NOMO-1 treated with dmso at 0.1 percent for 144 hours (cell line): ENCODE measurements at regions not wholly inside any gene's neighbourhood (a gene's known extent, or its start where the extent isn't known, plus 50 kb on each side); places are given as distances from the start of the nearest gene placed in this dataset.

Experiments
- DNase-seq: peaks from one replicate; lab custom pipeline; 2025; ENCODE audit not compliant: unreplicated experiment; lab: John Stamatoyannopoulos, UW

GRCh38 chr1:59139396-59139795 is 157.5 kb upstream of the FGGY start:
- no peak for DNase-seq

- DNase-seq, result no peak
These were observed 155.5 kb upstream of the FGGY start for GRCh38 chr1:59141267-59141863.

DNA sequence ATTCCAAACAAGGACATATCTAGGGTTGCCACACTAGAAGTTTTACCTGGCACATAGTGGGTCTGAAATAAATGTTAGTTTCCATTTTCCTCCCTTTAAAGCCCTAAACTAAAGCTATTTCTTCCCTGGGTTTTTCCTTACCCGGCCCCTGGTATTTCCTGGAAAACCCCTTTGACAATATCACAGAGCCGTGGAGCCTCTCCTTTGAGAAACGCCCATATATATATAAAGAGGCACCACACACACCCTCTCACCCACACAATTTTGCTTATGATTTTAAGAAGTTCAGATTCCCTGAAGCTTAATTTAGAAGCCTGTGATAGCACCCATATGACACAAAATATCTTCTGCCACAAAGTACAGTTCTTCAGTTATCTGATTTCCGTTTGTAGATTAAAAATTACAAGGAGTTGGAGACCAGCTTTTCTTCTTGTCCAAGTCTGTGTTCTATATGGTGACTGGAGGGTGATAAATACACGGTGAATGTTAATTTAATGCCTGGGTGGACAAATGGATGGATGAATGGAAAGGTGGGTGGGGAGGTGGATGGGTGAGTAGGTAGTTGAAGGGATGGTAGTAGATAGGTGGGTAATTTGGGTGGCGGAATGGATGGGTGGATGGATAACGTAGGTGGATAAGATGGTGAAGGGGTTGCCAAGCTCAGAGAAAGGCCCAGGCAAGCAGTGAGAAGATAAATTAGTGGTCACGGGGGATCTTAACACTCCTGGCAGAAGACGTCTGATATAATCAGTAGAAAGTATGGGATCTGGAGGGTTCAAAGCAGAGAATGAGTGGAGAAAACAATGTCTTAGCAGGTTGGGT is 154.4 kb upstream of the FGGY start:
- DNase-seq, result no peak

- no peak for DNase-seq
These were observed 153.8 kb upstream of the FGGY start for GRCh38 chr1:59143133-59143487.

DNA sequence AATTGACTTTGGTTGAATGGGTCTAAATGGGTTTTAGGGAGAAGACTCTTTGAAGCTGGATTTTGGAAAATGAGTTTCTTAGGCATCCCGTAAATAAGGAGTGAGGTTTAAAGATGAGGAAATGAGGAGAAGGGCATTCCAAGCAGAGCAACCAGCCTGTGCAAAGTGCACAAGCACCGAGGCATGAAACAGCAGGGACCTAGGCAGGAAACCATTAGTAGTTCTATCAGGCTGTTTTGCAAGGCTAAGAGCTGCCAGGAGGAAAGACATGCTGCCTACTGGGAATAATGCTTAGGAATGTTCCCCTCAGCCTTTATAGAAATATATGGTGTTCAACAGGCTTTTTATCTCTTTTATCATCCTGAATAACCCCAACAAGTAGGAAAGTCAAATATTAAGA is 153.1 kb upstream of the FGGY start:
- DNase-seq, result no peak

DNA sequence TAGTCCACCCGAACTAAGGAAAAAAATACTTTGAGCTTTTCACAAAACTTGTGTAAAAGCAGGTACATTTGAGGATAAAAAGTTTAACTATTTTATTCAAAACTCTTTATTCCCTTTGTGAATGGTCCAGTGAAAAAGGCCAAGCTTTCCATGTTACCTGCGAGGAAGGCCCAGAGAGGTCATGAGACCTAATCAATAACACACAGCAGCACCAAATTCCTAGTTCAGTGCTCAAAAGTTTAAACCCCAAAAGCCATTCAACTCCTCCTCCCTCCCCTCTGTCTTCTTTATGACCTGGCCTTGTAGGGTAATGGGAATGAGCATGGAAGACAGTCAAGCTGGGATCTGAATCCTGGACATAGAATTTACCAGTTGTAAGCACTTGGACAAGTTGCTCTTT is 151.9 kb upstream of the FGGY start:
- DNase-seq, result no peak

GRCh38 chr1:59146056-59146455 is 150.8 kb upstream of the FGGY start:
- no peak for DNase-seq

GRCh38 chr1:59146651-59147358 is 150.1 kb upstream of the FGGY start:
- DNase-seq, result no peak

- DNase-seq, result no peak
These were observed 147.5 kb upstream of the FGGY start for GRCh38 chr1:59149435-59149834.

DNA sequence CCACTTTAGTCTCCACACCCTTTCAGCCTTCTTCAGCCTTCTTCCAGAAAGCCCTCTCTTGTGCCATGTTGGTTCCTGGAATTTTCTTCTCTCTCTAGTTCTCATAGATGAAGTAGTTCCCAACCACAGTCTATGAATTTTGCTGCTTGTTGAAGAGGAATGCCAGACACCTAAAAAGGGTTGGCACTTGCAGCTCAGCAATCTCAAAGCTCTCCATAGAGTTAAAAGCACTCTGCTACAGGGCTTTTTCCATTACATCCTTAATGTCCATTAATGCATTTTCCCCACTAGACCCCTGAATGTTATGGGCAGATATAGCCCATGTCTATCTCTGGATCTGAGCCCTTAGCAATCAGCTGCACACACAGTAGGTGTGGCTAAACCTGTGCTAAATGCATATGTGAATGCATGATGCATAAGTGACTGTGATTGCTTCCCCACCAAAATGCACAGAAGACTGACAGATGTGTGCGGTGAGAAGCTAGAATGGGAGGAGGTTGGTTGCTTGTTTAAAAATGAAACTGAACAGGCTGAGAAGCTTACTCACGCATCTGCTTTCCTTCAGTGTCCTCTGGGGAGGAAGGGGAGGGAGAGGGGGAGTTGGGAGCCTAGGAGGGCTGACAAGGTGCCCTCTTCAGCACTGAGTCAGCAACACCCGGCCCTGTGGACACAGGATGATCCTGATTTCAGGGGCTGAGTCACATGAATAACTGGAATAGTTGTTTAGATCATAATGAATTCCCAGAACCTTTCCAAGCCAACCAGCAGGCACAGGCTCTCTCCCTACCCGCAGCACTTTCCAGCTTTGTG is 146.1 kb upstream of the FGGY start:
- DNase-seq, result no peak

- no peak for DNase-seq
These were observed 145.5 kb upstream of the FGGY start for GRCh38 chr1:59151387-59151761.

GRCh38 chr1:59151860-59152259 is 145.0 kb upstream of the FGGY start:
- no peak for DNase-seq

DNA sequence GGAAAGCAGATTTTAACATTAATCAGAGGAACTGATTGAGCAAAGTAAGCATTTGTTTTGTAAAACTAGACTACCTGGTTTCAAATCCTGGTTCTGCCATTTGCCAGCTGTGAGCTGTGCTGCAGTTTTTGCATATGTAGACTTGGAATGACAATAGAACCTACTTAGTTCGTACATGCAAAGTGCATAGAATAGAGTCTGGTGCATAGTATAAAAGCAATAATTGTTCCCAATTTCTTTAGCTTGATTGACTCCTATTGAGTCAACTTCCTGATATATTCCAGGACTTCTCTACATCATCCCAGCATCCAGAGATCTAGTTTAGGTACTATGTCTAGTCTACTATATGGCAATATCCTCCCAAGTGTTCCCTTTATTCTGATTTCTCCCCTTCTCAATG is 144.4 kb upstream of the FGGY start:
- DNase-seq, result no peak

DNA sequence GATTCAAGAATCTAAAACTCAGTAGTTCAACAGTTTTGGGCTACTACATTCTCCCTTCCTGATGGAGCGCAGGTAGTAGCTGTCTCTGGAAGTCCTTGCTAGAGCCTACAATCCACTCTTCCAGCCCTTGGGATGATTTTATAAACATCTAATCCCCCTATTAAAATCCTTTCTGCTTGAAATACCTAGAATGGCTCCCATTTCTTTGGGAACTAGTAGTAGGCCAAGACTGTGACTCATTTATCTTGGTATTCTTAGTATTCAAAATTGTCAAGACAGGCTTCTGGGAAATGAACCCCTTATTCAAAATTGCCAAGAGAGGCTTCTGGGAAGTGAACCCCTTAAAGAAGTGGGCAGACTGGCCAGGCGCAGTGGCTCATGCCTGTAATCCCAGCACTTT is 142.5 kb upstream of the FGGY start:
- DNase-seq, result no peak

- DNase-seq, result no peak
These were observed 141.5 kb upstream of the FGGY start for GRCh38 chr1:59155351-59155750.

DNA sequence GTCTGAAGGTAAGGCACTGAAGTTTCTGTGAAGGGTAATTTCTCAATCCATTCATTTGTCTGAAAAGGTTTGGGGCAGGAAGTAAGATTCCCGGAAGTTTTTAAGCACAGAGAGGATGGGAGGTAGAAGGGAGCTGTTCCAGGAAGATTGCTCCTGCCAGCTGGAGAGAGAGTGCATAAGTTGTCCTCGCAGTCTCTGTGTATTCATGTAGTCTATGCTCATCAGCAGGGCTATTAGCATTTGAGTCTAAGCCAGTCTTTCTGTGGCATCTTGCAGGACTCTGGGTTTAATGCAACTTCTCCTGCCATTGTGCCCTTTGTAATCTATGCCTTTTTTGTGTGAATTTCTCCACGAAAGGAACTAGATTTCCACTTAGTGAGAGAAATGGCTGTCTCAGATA is 140.8 kb upstream of the FGGY start:
- no peak for DNase-seq

GRCh38 chr1:59156526-59157199 is 140.2 kb upstream of the FGGY start:
- DNase-seq, result no peak

GRCh38 chr1:59158321-59158720 is 138.6 kb upstream of the FGGY start:
- DNase-seq, result no peak

- no peak for DNase-seq
These were observed 137.2 kb upstream of the FGGY start for GRCh38 chr1:59159557-59160203.

DNA sequence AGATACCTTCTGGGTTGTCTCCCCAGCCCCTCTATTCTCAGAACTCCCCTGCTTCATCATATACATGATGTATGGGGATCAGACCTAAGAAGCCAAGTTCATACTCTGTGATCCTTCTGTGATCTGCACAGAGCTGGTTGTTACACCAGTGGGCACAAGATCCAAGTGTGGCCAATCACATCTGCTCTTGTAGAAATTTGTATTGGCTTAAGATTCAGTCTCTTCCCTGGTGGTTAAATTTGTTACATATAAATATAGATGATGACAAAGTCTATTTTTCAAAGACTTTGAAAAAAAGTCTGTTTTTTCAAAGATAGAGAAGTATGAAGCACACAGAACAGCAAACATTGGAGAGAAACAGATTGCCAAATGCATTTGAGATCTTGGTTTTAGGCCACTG is 135.8 kb upstream of the FGGY start:
- DNase-seq, result no peak

DNA sequence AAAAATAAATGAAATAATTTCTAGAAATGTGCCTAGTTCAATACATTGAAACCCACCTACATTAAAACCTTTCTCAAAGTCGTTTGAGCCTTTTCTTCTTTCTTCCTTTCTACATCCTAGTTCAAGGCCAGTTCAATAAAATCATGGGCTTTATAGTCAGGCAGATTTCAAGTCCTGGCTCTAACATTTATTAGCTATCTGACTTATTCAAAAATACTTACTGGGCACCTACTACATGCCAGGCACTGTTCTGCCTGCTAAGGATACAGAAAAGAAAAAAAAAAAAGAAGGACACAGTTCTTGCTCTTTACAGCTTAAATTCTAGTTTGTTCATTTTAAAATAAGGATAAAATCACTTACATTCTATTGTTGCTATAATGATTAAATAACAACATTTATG is 134.2 kb upstream of the FGGY start:
- DNase-seq, result no peak
